ENCODE measurements at regions not wholly inside any gene's neighbourhood (a gene's known extent, or its start where the extent isn't known, plus 50 kb on each side); places are given as distances from the start of the nearest gene placed in this dataset.

- no peak for DNase-seq (ENCODE audit: low spot score)
- no peak for TF ChIP-seq CTCF (IDR thresholded peaks at IDR 0.05)
- Histone ChIP-seq H3K27ac (no peak overlapping the region), H3K4me3 (no peak overlapping the region)
Measured at GRCh38 chr6:11467364-11467763, 70.2 kb upstream of the TMEM170B start.

GRCh38 chr6:11463398-11463780 is 74.2 kb upstream of the TMEM170B start:
- Histone ChIP-seq H3K4me3 (no peak overlapping the region), H3K27ac (no peak overlapping the region)
- TF ChIP-seq CTCF (IDR thresholded peaks at IDR 0.05), result no peak
- DNase-seq (ENCODE audit: low spot score), result no peak

GRCh38 chr6:11462742-11463397 is 74.7 kb upstream of the TMEM170B start:
- DNase-seq (ENCODE audit: low spot score), result no peak
- no peak overlapping the region for H3K27ac ChIP-seq
- no peak overlapping the region for H3K4me3 ChIP-seq
- TF ChIP-seq CTCF (IDR thresholded peaks at IDR 0.05), result no peak

- TF ChIP-seq CTCF (IDR thresholded peaks at IDR 0.05), result no peak
- DNase-seq (ENCODE audit: low spot score), result no peak
- H3K4me3 ChIP-seq, result no peak overlapping the region
- H3K27ac ChIP-seq, result no peak overlapping the region
Measured at GRCh38 chr6:11460837-11461661, 76.5 kb upstream of the TMEM170B start.

GRCh38 chr6:11460001-11460668 is 77.4 kb upstream of the TMEM170B start:
- H3K4me3 ChIP-seq, result no peak overlapping the region
- H3K27ac ChIP-seq, result no peak overlapping the region
- no peak for DNase-seq (ENCODE audit: low spot score)
- TF ChIP-seq CTCF (IDR thresholded peaks at IDR 0.05), result no peak

GRCh38 chr6:11459079-11459610 is 78.4 kb upstream of the TMEM170B start:
- H3K4me3 ChIP-seq, result no peak overlapping the region
- no peak for DNase-seq (ENCODE audit: low spot score)
- H3K27ac ChIP-seq, result no peak overlapping the region
- TF ChIP-seq CTCF (IDR thresholded peaks at IDR 0.05), result no peak

Measured in coronary artery (tissue), 2 donors.